IMR-90 (cell line): ENCODE measurements at regions not wholly inside any gene's neighbourhood (a gene's known extent, or its start where the extent isn't known, plus 50 kb on each side); places are given as distances from the start of the nearest gene placed in this dataset.

Experiments
- ATAC-seq: fragments of 200-7000 bp; cut with Tn5 transposase; 2 replicates; pipeline ENCODE4 v1.9.1; 2020; ENCODE audit warnings: low read depth, mild to moderate bottlenecking, moderate library complexity
- BruUV-seq: library from RNA; stranded (reverse); fragments of 400-500 nt; replicated peaks from 2 replicates; lab custom pipeline; 2021; lab: Mats Ljungman, UMichigan
- CTCF ChIA-PET: fragments of 300-600 bp; formaldehyde crosslinking; extraction: SDS; loops from one replicate; lab custom pipeline; 2021; ENCODE audit warnings: antibody characterized with exemption; lab: Yijun Ruan, JAX
- POLR2A ChIA-PET: fragments of 300-600 bp; sonication (Branson Sonifier 250); formaldehyde crosslinking; loops from one replicate; lab custom pipeline; 2022; ENCODE audit warnings: antibody characterized with exemption; ENCODE audit not compliant: unreplicated experiment; lab: Charles Lee
- DNase-seq: peaks from one replicate; pipeline ENCODE4 v3.0.0; 2013
- H2AFZ ChIP-seq: replicated peaks from 2 replicates; pipeline ENCODE3; 2013; ENCODE audit warnings: low read length, mild to moderate bottlenecking; ENCODE audit not compliant: poor library complexity
- H2AK5ac ChIP-seq: 2 replicates; pipeline ENCODE4 v1.6.1; 2013; ENCODE audit warnings: low read depth, low read length, inconsistent platforms
- H2AK9ac ChIP-seq: replicated peaks from 2 replicates; pipeline ENCODE3; 2013; ENCODE audit warnings: mild to moderate bottlenecking, low read depth, low read length, moderate library complexity; ENCODE audit not compliant: poor library complexity
- H2BK120ac ChIP-seq: 2 replicates; pipeline ENCODE4 v1.6.1; 2013; ENCODE audit warnings: low read depth, low read length, inconsistent platforms
- H2BK15ac ChIP-seq: 3 replicates; pipeline ENCODE4 v1.6.1; 2013; ENCODE audit warnings: low read depth, low read length, inconsistent platforms
- H2BK20ac ChIP-seq: 2 replicates; pipeline ENCODE4 v1.6.1; 2013; ENCODE audit warnings: low read depth, mild to moderate bottlenecking, inconsistent platforms, low read length, moderate library complexity
- H2BK5ac ChIP-seq: 2 replicates; pipeline ENCODE4 v1.6.1; 2013; ENCODE audit warnings: mild to moderate bottlenecking, low read depth, low read length, inconsistent platforms; ENCODE audit not compliant: poor library complexity, severe bottlenecking
- H3K14ac ChIP-seq: replicated peaks from 2 replicates; pipeline ENCODE4 v1.6.1; 2013; ENCODE audit warnings: low read depth, low read length, inconsistent platforms
- H3K18ac ChIP-seq: 2 replicates; pipeline ENCODE4 v1.6.1; 2013; ENCODE audit warnings: low read depth, low read length, control low read depth
- H3K23ac ChIP-seq: 2 replicates; pipeline ENCODE4 v1.6.1; 2013; ENCODE audit warnings: low read depth, low read length, inconsistent platforms
- H3K27ac ChIP-seq: 2 replicates; pipeline ENCODE4 v1.5.1; 2013; ENCODE audit warnings: mild to moderate bottlenecking, control low read depth, low read length; ENCODE audit not compliant: insufficient read depth
- H3K27me3 ChIP-seq: 2 replicates; pipeline ENCODE4 v1.6.1; 2013; ENCODE audit warnings: low read length; ENCODE audit not compliant: control insufficient read depth, insufficient read depth
- H3K36me3 ChIP-seq: 2 replicates; pipeline ENCODE4 v1.6.1; 2013; ENCODE audit warnings: low read length, mixed read lengths; ENCODE audit not compliant: control insufficient read depth, insufficient read depth
- H3K4ac ChIP-seq: 2 replicates; pipeline ENCODE4 v1.6.1; 2013; ENCODE audit warnings: low read depth, low read length, inconsistent platforms
- H3K4me1 ChIP-seq: 2 replicates; pipeline ENCODE4 v1.6.1; 2013; ENCODE audit warnings: low read length, mixed read lengths; ENCODE audit not compliant: control insufficient read depth, insufficient read depth
- H3K4me2 ChIP-seq: 2 replicates; pipeline ENCODE4 v1.6.1; 2013; ENCODE audit warnings: low read depth, mild to moderate bottlenecking, control low read depth, low read length, moderate library complexity
- H3K4me3 ChIP-seq: 2 replicates; pipeline ENCODE4 v1.5.1; 2013; ENCODE audit warnings: low read depth, mild to moderate bottlenecking, control low read depth, low read length, moderate library complexity; ENCODE audit not compliant: insufficient read depth
- H3K56ac ChIP-seq: 2 replicates; pipeline ENCODE4 v1.6.1; 2013; ENCODE audit warnings: low read length, inconsistent platforms; ENCODE audit not compliant: insufficient read depth; ENCODE audit errors: extremely low read depth
- H3K79me1 ChIP-seq, 2 experiments: 2 replicates each; pipeline ENCODE4 v1.6.1; 2013; ENCODE audit warnings: low read length in 2 of 2, inconsistent platforms in 1 of 2, low read depth in 1 of 2
- H3K9ac ChIP-seq: 2 replicates; pipeline ENCODE4 v1.6.1; 2013; ENCODE audit warnings: low read depth, low read length, control low read depth
- H3K9me1 ChIP-seq: 2 replicates; pipeline ENCODE4 v1.6.1; 2013; ENCODE audit warnings: low read length, inconsistent platforms; ENCODE audit not compliant: insufficient read depth
- H3K9me3 ChIP-seq: 2 replicates; pipeline ENCODE4 v1.6.1; 2013; ENCODE audit warnings: low read length; ENCODE audit not compliant: control insufficient read depth, insufficient read depth
- H4K20me1 ChIP-seq: 2 replicates; pipeline ENCODE4 v1.6.1; 2013; ENCODE audit warnings: low read length, inconsistent platforms; ENCODE audit not compliant: insufficient read depth
- H4K5ac ChIP-seq: 2 replicates; pipeline ENCODE4 v1.6.1; 2013; ENCODE audit warnings: mild to moderate bottlenecking, low read depth, low read length, control low read depth
- H4K8ac ChIP-seq, 2 experiments: 2 replicates each; pipeline ENCODE4 v1.6.1; 2013; ENCODE audit warnings: low read depth in 2 of 2, low read length in 2 of 2, control low read depth in 1 of 2, inconsistent platforms in 1 of 2
- H4K91ac ChIP-seq: 2 replicates; pipeline ENCODE4 v1.6.1; 2013; ENCODE audit warnings: low read depth, low read length, inconsistent platforms; ENCODE audit not compliant: insufficient read depth
- BHLHE40 ChIP-seq: fragments of 150-350 bp; IDR thresholded peaks from 2 replicates; pipeline ENCODE4 v1.6.1; 2016; ENCODE audit warnings: mild to moderate bottlenecking, low read depth, low read length
- CEBPB ChIP-seq: IDR thresholded peaks from 2 replicates; pipeline ENCODE4 v1.6.1; 2012; ENCODE audit warnings: low read depth, low read length, improper control_type of control experiment
- MAFK ChIP-seq: IDR thresholded peaks from 2 replicates; pipeline ENCODE4 v1.6.1; 2012; ENCODE audit warnings: low read depth, low read length, improper control_type of control experiment
- MXI1 ChIP-seq: IDR thresholded peaks from 2 replicates; pipeline ENCODE4 v1.6.1; 2012; ENCODE audit warnings: low read depth, mild to moderate bottlenecking, low read length, moderate library complexity, borderline replicate concordance
- NFE2L2 ChIP-seq: fragments of 150-350 bp; IDR thresholded peaks from 2 replicates; pipeline ENCODE4 v1.6.1; 2016; ENCODE audit warnings: low read depth, mild to moderate bottlenecking, low read length
- RAD21 ChIP-seq: IDR thresholded peaks from 2 replicates; pipeline ENCODE4 v1.6.1; 2012; ENCODE audit warnings: low read length, improper control_type of control experiment
- RCOR1 ChIP-seq: IDR thresholded peaks from 2 replicates; pipeline ENCODE4 v1.6.1; 2012; ENCODE audit warnings: mild to moderate bottlenecking, low read length, improper control_type of control experiment; ENCODE audit not compliant: insufficient replicate concordance
- RFX5 ChIP-seq: IDR thresholded peaks from 2 replicates; pipeline ENCODE4 v1.8.0; 2012; ENCODE audit warnings: low read depth, mild to moderate bottlenecking, low read length, moderate library complexity
- SMC3 ChIP-seq: fragments of 150-350 bp; IDR thresholded peaks from 2 replicates; pipeline ENCODE4 v1.6.1; 2016; ENCODE audit warnings: low read depth, mild to moderate bottlenecking, antibody characterized with exemption, low read length, moderate library complexity
- WGBS, 2 experiments: methylation state at CpG; one replicate each; pipeline versions ENCODE4 v1.1.5 to v1.1.7; 2013; ENCODE audit warnings: missing lambda C conversion rate in 2 of 2; ENCODE audit not compliant: insufficient read length in 1 of 2; ENCODE audit errors: extremely low coverage in 2 of 2; 5-methylcytosine and 5-hydroxymethylcytosine counted together
- dilution Hi-C: fragments of 300-500 bp; cut with HindIII; formaldehyde crosslinking; loops from one replicate; pipeline ENCODE4 v1.14.3; 2018; ENCODE audit warnings: low sequenced_read_pairs; ENCODE audit not compliant: unreplicated experiment
- in situ Hi-C: fragments of 300-500 bp; cut with MboI; formaldehyde crosslinking; loops from 3 replicates; pipeline ENCODE4 v1.14.3; 2019; ENCODE audit warnings: low sequenced_read_pairs, inconsistent platforms, mixed read lengths
- intact Hi-C: fragments of 100-400 bp; cut with micrococcal nuclease; formaldehyde crosslinking; loops from 2 replicates; pipeline ENCODE4 v1.10.0; 2022
- TF ChIP-seq, protein P1 (sequence below): fragments of 150-350 bp; IDR thresholded peaks from 2 replicates; pipeline ENCODE4 v1.6.1; 2017; ENCODE audit warnings: mild to moderate bottlenecking, antibody characterized with exemption, low read length, low read depth
- TF ChIP-seq, protein P2 (sequence below): fragments of 150-350 bp; IDR thresholded peaks from 2 replicates; pipeline ENCODE4 v1.6.1; 2016; ENCODE audit warnings: low read depth, mild to moderate bottlenecking, low read length, moderate library complexity, borderline replicate concordance
- TF ChIP-seq, protein P3 (sequence below): conservative IDR thresholded peaks from 2 replicates; pipeline ENCODE4 v1.5.1; 2012; ENCODE audit warnings: mild to moderate bottlenecking, low read depth, low read length, improper control_type of control experiment

DNA sequence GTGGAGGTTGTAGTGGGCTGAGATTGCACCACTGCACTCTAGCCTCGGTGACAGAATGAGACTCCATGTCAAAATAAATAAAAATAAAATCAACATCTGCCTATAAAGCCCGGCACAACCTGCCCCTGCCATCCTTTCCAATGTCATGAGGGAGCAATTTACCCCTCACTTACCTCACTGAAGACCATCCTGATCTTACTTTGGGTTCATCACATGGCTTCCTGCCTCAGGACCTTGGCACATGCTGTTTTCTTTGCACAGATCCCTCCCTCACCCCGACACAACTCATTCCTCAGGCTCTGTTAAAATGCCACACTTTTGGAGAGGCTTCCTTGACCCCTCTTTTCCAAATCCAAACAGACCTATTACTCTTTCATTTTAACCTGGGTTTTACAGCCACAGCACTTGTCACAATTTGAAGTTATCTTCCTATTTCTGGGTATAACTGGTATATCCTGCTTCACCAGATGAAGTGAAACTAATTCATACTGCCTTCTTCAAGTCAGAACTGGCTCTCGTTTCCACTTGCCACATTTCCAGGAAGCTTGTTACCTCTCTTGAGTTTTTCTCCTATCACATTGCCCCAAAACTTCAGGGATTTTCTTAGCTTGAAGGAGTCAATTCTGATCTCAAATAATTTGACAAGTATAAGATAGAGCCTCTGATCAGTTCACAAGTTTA, 69.3 kb upstream of the PARD3 start:
- H2AK5ac ChIP-seq: no peak overlapping the region
- H3K79me1 ChIP-seq: no peaks in the 10 kb centered on the region
- no peak overlapping the region for H3K23ac ChIP-seq
- intact Hi-C loops (no loop called here), in situ Hi-C loops (no loop called here), dilution Hi-C loops (no loop called here)
- no peak overlapping the region for H3K56ac ChIP-seq
- TF ChIP-seq BHLHE40 (no peak), RCOR1 (no peak), MXI1 (no peak), NFE2L2 (no peak), SMC3 (no peak), CEBPB (no peak), MAFK (no peak), RAD21 (no peak), RFX5 (no peak)
- TF ChIP-seq, protein P1, sequence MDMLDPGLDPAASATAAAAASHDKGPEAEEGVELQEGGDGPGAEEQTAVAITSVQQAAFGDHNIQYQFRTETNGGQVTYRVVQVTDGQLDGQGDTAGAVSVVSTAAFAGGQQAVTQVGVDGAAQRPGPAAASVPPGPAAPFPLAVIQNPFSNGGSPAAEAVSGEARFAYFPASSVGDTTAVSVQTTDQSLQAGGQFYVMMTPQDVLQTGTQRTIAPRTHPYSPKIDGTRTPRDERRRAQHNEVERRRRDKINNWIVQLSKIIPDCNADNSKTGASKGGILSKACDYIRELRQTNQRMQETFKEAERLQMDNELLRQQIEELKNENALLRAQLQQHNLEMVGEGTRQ: no peak
- TF ChIP-seq, protein P2, sequence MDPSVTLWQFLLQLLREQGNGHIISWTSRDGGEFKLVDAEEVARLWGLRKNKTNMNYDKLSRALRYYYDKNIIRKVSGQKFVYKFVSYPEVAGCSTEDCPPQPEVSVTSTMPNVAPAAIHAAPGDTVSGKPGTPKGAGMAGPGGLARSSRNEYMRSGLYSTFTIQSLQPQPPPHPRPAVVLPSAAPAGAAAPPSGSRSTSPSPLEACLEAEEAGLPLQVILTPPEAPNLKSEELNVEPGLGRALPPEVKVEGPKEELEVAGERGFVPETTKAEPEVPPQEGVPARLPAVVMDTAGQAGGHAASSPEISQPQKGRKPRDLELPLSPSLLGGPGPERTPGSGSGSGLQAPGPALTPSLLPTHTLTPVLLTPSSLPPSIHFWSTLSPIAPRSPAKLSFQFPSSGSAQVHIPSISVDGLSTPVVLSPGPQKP: no peak
- TF ChIP-seq, protein P3, sequence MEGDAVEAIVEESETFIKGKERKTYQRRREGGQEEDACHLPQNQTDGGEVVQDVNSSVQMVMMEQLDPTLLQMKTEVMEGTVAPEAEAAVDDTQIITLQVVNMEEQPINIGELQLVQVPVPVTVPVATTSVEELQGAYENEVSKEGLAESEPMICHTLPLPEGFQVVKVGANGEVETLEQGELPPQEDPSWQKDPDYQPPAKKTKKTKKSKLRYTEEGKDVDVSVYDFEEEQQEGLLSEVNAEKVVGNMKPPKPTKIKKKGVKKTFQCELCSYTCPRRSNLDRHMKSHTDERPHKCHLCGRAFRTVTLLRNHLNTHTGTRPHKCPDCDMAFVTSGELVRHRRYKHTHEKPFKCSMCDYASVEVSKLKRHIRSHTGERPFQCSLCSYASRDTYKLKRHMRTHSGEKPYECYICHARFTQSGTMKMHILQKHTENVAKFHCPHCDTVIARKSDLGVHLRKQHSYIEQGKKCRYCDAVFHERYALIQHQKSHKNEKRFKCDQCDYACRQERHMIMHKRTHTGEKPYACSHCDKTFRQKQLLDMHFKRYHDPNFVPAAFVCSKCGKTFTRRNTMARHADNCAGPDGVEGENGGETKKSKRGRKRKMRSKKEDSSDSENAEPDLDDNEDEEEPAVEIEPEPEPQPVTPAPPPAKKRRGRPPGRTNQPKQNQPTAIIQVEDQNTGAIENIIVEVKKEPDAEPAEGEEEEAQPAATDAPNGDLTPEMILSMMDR: no peak
- H3K9me3 ChIP-seq: no peaks in the 10 kb centered on the region
- no peak overlapping the region for H3K27ac ChIP-seq
- no TSS peak for BruUV-seq
- no peak overlapping the region for H3K4me3 ChIP-seq
- CTCF ChIA-PET: no interaction called here
- no peak overlapping the region for H3K18ac ChIP-seq
- H2BK120ac ChIP-seq: no peak overlapping the region
- H3K9ac ChIP-seq: no peak overlapping the region
- POLR2A ChIA-PET: no interaction called here
- ATAC-seq (no peak), DNase-seq (no peak)
- H3K27me3 ChIP-seq: peaks cover 9% of the 10 kb centered on the region
- H2BK5ac ChIP-seq: no peak overlapping the region
- H3K4me2 ChIP-seq: no peak overlapping the region
- no peak overlapping the region for H2BK15ac ChIP-seq
- no peak overlapping the region for H2AK9ac ChIP-seq
- H4K91ac ChIP-seq: no peak overlapping the region
- no peaks in the 10 kb centered on the region for H3K9me1 ChIP-seq
- no peak overlapping the region for H4K8ac ChIP-seq
- no peaks in the 10 kb centered on the region for H3K36me3 ChIP-seq
- H4K20me1 ChIP-seq: no peaks in the 10 kb centered on the region
- H2BK20ac ChIP-seq: no peak overlapping the region
- H4K5ac ChIP-seq: no peak overlapping the region
- no peaks in the 10 kb centered on the region for H3K4me1 ChIP-seq
- no peak overlapping the region for H2AFZ ChIP-seq
- H3K4ac ChIP-seq: no peak overlapping the region
- 44% methylated on average over 1 of the region's 4 CpGs; no CpG with 5 or more reads in 1 of the 2 experiments for WGBS, 2 experiments
- H3K14ac ChIP-seq: no peak overlapping the region
